HCT116 (cell line): ENCODE measurements at regions not wholly inside any gene's neighbourhood (a gene's known extent, or its start where the extent isn't known, plus 50 kb on each side); places are given as distances from the start of the nearest gene placed in this dataset.

Experiments
- ATAC-seq: fragments of 200-7000 bp; cut with Tn5 transposase; 2 replicates; pipeline ENCODE4 v1.9.1; 2020; ENCODE audit warnings: mild to moderate bottlenecking, moderate library complexity
- BruUV-seq: library from RNA; stranded (reverse); fragments of 400-500 nt; replicated peaks from 2 replicates; lab custom pipeline; 2021; lab: Mats Ljungman, UMichigan
- CTCF ChIA-PET: fragments of 300-600 bp; sonication (Branson Sonifier 250); formaldehyde crosslinking; loops from one replicate; lab custom pipeline; 2021; ENCODE audit warnings: antibody characterized with exemption; lab: Charles Lee
- POLR2A ChIA-PET: fragments of 300-600, 350-600 bp; sonication (Branson Sonifier 250); formaldehyde crosslinking; loops from one replicate; lab custom pipeline; 2021; ENCODE audit warnings: antibody characterized with exemption; lab: Charles Lee
- RAD21 ChIA-PET, 2 experiments: fragments of 300-600 bp; sonication (Branson Sonifier 250); formaldehyde crosslinking; loops; one replicate each; lab custom pipeline; 2023; ENCODE audit warnings: low total read pairs in 2 of 2; ENCODE audit not compliant: uncharacterized antibody in 2 of 2, unreplicated experiment in 2 of 2, low non-redundant PET in 1 of 2; lab: Charles Lee
- DNase-seq: peaks from one replicate; pipeline ENCODE4 v3.0.0-alpha.2; 2010; ENCODE audit warnings: low read depth, low spot score
- H2AFZ ChIP-seq: fragments of 200-600 bp; shearing (Covaris generic), sonication (generic); 2 replicates; pipeline ENCODE4 v1.6.1; 2017; ENCODE audit warnings: low read depth, mixed run types, mixed read lengths, antibody characterized with exemption, low read length; ENCODE audit not compliant: poor library complexity, severe bottlenecking
- H3K27ac ChIP-seq: 2 replicates; pipeline ENCODE4 v1.5.1; 2012; ENCODE audit warnings: low read depth, low read length
- H3K27me3 ChIP-seq: fragments of 200-600 bp; sonication (generic); 2 replicates; pipeline ENCODE4 v1.6.1; 2016; ENCODE audit warnings: mixed run types, low read length, mixed read lengths; ENCODE audit not compliant: insufficient read depth
- H3K36me3 ChIP-seq, 2 experiments: fragments of 200-500 bp in 1 of 2; fragments of 200-600 bp in 1 of 2; sonication (Bioruptor generic) in 1 of 2; sonication (generic) in 1 of 2; 2 replicates each; pipeline versions ENCODE4 v1.5.1 to v1.6.1; 2014 to 2016; ENCODE audit warnings: low read length in 2 of 2, inconsistent platforms in 1 of 2, mixed read lengths in 1 of 2, mixed run types in 1 of 2; ENCODE audit not compliant: insufficient read depth in 2 of 2, control insufficient read depth in 1 of 2
- H3K4me1 ChIP-seq, 2 experiments: fragments of 200-600 bp in 1 of 2; sonication (generic) in 1 of 2; 2 replicates each; pipeline versions ENCODE4 v1.5.1 to v1.6.1; 2012 to 2017; ENCODE audit warnings: low read length in 2 of 2, inconsistent platforms in 1 of 2, mild to moderate bottlenecking in 1 of 2, mixed read lengths in 1 of 2, mixed run types in 1 of 2, moderate library complexity in 1 of 2; ENCODE audit not compliant: insufficient read depth in 2 of 2, control insufficient read depth in 1 of 2
- H3K4me2 ChIP-seq: fragments of 200-600 bp; sonication (generic); 2 replicates; pipeline ENCODE4 v1.6.1; 2017; ENCODE audit warnings: mixed run types, low read length, mixed read lengths
- H3K4me3 ChIP-seq, 2 experiments: fragments of 200-600 bp in 1 of 2; sonication (generic) in 1 of 2; replicated peaks in 1 of 2; 2 replicates each; pipeline ENCODE4 v1.5.1; 2011 to 2016; ENCODE audit warnings: low read length in 2 of 2, control low read depth in 1 of 2, low read depth in 1 of 2, mild to moderate bottlenecking in 1 of 2, mixed read lengths in 1 of 2, mixed run types in 1 of 2
- H3K79me2 ChIP-seq: fragments of 200-600 bp; sonication (generic); 2 replicates; pipeline ENCODE4 v1.6.1; 2017; ENCODE audit warnings: mild to moderate bottlenecking, mixed run types, low read length, moderate library complexity, mixed read lengths; ENCODE audit not compliant: insufficient read depth
- H3K9ac ChIP-seq: fragments of 200-600 bp; sonication (generic); 2 replicates; pipeline ENCODE4 v1.6.1; 2016; ENCODE audit warnings: low read length, mixed read lengths
- H3K9me2 ChIP-seq: fragments of 200-600 bp; sonication (generic), shearing (Covaris generic); 2 replicates; pipeline ENCODE4 v1.6.1; 2017; ENCODE audit warnings: mixed run types, mild to moderate bottlenecking, moderate library complexity; ENCODE audit not compliant: insufficient read depth
- H3K9me3 ChIP-seq, 2 experiments: fragments of 200-500 bp in 1 of 2; fragments of 200-600 bp in 1 of 2; sonication (Bioruptor generic) in 1 of 2; sonication (generic) in 1 of 2; 2 replicates each; pipeline ENCODE4 v1.6.1; 2014 to 2017; ENCODE audit warnings: low read length in 2 of 2, mixed read lengths in 2 of 2, inconsistent platforms in 1 of 2, low read depth in 1 of 2, mild to moderate bottlenecking in 1 of 2, mixed run types in 1 of 2, moderate library complexity in 1 of 2; ENCODE audit not compliant: control insufficient read depth in 1 of 2, insufficient read depth in 1 of 2
- H4K20me1 ChIP-seq: fragments of 200-600 bp; sonication (generic), shearing (Covaris generic); 2 replicates; pipeline ENCODE4 v1.6.1; 2017; ENCODE audit warnings: mixed run types, mild to moderate bottlenecking, moderate library complexity; ENCODE audit not compliant: insufficient read depth
- CBX3 ChIP-seq: IDR thresholded peaks from 2 replicates; pipeline ENCODE4 v1.6.1; 2012; ENCODE audit warnings: low read depth
- CEBPB ChIP-seq: IDR thresholded peaks from 2 replicates; pipeline ENCODE4 v1.6.1; 2012; ENCODE audit warnings: low read depth
- CTCF ChIP-seq, 3 experiments: fragments of 200-600 bp in 1 of 3; sonication (generic) in 1 of 3; IDR thresholded peaks in 2 of 3; conservative IDR thresholded peaks in 1 of 3; 2 replicates each; pipeline ENCODE4 v1.5.1; 2012 to 2017; ENCODE audit warnings: low read depth in 2 of 3, low read length in 2 of 3, antibody characterized with exemption in 1 of 3, borderline replicate concordance in 1 of 3, control low read depth in 1 of 3, mild to moderate bottlenecking in 1 of 3, mixed read lengths in 1 of 3, mixed run types in 1 of 3, moderate library complexity in 1 of 3; ENCODE audit not compliant: insufficient read depth in 1 of 3
- ELF1 ChIP-seq: IDR thresholded peaks from 2 replicates; pipeline ENCODE4 v1.6.1; 2012; ENCODE audit warnings: low read depth, borderline replicate concordance
- EZH2phosphoT487 ChIP-seq: fragments of 200-600 bp; IDR thresholded peaks from 2 replicates; pipeline ENCODE4 v1.6.1; 2018; ENCODE audit warnings: antibody characterized with exemption, borderline replicate concordance
- MAX ChIP-seq: IDR thresholded peaks from 2 replicates; pipeline ENCODE4 v1.6.1; 2012
- POLR2A ChIP-seq: IDR thresholded peaks from 2 replicates; pipeline ENCODE4 v1.7.0; 2011; ENCODE audit warnings: borderline replicate concordance; ENCODE audit not compliant: insufficient read depth, insufficient read length; ENCODE audit errors: extremely low read depth
- SIN3A ChIP-seq: IDR thresholded peaks from 2 replicates; pipeline ENCODE4 v1.6.1; 2012; ENCODE audit warnings: low read depth
- SP1 ChIP-seq: IDR thresholded peaks from 2 replicates; pipeline ENCODE4 v1.6.1; 2012; ENCODE audit warnings: low read depth
- SRF ChIP-seq: IDR thresholded peaks from 2 replicates; pipeline ENCODE4 v1.6.1; 2012; ENCODE audit warnings: low read depth
- YY1 ChIP-seq: IDR thresholded peaks from 2 replicates; pipeline ENCODE4 v1.6.1; 2011; ENCODE audit warnings: low read length, low read depth, moderate library complexity, mild to moderate bottlenecking; ENCODE audit not compliant: insufficient replicate concordance; ENCODE audit errors: extremely low read depth
- ZBTB33 ChIP-seq: IDR thresholded peaks from 2 replicates; pipeline ENCODE4 v1.6.1; 2011; ENCODE audit warnings: mild to moderate bottlenecking, low read length, moderate library complexity; ENCODE audit not compliant: insufficient replicate concordance; ENCODE audit errors: extremely low read depth
- ZFX ChIP-seq: fragments of 450-650 bp; IDR thresholded peaks from 2 replicates; pipeline ENCODE4 v1.6.1; 2017
- ZNF274 ChIP-seq: fragments of 200-500 bp; sonication (Bioruptor generic); IDR thresholded peaks from 2 replicates; pipeline ENCODE4 v1.6.1; 2014; ENCODE audit warnings: mild to moderate bottlenecking, low read depth, low read length, inconsistent platforms
- intact Hi-C: fragments of 100-400 bp; cut with micrococcal nuclease; formaldehyde crosslinking; loops from 2 replicates; pipeline ENCODE4 v1.10.0; 2022
- TF ChIP-seq, protein P1 (sequence below): IDR thresholded peaks from 2 replicates; pipeline ENCODE4 v1.6.1; 2012

GRCh38 chr2:176848844-176849243 is 363.8 kb upstream of the HNRNPA3 start (continued):
- TF ChIP-seq ELF1 (no peak), ZNF274 (no peak), POLR2A (no peak), CTCF (IDR thresholded peaks at IDR 0.05 in 2 of 3, conservative IDR thresholded peaks at IDR 0.05 in 1 of 3; ENCODE audit: borderline replicate concordance in 1 of 3, insufficient read depth in 1 of 3, low read depth in 2 of 3, low read length in 2 of 3) (no peak), CBX3 (no peak), SP1 (no peak), MAX (no peak), EZH2phosphoT487 (no peak)
- TF ChIP-seq, protein P1, sequence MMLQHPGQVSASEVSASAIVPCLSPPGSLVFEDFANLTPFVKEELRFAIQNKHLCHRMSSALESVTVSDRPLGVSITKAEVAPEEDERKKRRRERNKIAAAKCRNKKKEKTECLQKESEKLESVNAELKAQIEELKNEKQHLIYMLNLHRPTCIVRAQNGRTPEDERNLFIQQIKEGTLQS = no peak

DNA sequence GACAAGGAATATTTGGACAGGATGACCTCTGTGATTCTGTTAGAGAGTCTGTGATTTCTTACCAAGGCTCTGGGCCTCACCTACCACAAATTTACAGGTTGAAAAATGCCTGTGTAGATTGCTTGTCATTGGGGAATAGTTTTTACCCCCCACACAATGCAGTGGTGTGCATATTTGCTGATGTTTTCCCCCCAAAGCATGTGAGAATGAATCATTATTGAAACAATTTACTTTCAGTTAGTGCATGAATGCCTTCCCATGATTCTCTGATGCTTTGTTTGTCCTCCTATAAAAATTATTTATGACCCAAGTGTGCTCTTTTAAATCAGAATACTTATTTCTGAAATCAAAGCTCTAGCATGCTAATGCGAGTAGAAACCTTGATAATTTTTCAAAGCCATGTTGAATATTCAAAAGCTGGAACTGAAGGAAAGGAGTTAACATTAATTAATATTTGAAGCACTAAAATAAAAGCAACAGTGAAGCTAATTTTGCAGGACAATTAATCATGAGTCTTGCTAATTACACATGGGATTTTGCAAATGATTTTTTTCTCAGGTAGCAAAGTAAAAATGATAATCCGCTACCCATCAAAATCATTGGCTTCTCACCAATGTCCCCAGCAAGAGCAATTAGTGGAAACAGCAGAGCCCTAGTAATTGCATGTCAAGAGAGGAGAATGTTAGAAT is 361.2 kb upstream of the HNRNPA3 start:
- Histone ChIP-seq H2AFZ (no peak overlapping the region), H3K9me2 (no peaks in the 10 kb centered on the region), H3K27ac (no peak overlapping the region), H3K4me3 (no peak overlapping the region), H3K4me2 (no peak overlapping the region), H3K9me3 (no peaks in the 10 kb centered on the region), H3K36me3 (no peaks in the 10 kb centered on the region), H3K27me3 (peaks cover 6% of the 10 kb centered on the region), H3K79me2 (no peaks in the 10 kb centered on the region), H3K9ac (no peak overlapping the region), H3K4me1 (no peaks in the 10 kb centered on the region), H4K20me1 (no peaks in the 10 kb centered on the region)
- intact Hi-C loops = no loop called here
- POLR2A ChIA-PET = no interaction called here
- TF ChIP-seq EZH2phosphoT487 (no peak), ZBTB33 (no peak), ELF1 (no peak), POLR2A (no peak), ZFX (no peak), YY1 (no peak), CEBPB (no peak), SIN3A (no peak), CTCF (IDR thresholded peaks at IDR 0.05 in 2 of 3, conservative IDR thresholded peaks at IDR 0.05 in 1 of 3; ENCODE audit: borderline replicate concordance in 1 of 3, insufficient read depth in 1 of 3, low read depth in 2 of 3, low read length in 2 of 3) (no peak), SRF (no peak)
- TF ChIP-seq, protein P1 = no peak
- RAD21 ChIA-PET = no interaction called here
- no TSS peak for BruUV-seq
- no peak for DNase-seq
- no peak for ATAC-seq
- CTCF ChIA-PET = no interaction called here
